ENCODE measurements at regions not wholly inside any gene's neighbourhood (a gene's known extent, or its start where the extent isn't known, plus 50 kb on each side); places are given as distances from the start of the nearest gene placed in this dataset.

GRCh38 chr11:37411289-37411688 is 813.3 kb upstream of the RAG2 start:
- TF ChIP-seq POLR2A (IDR thresholded peaks at IDR 0.05) (no peak), CTCF (IDR thresholded peaks at IDR 0.05) (no peak)

Measured in uterus (tissue), 2 donors.